Transverse colon (tissue), 4 donors: ENCODE measurements at regions not wholly inside any gene's neighbourhood (a gene's known extent, or its start where the extent isn't known, plus 50 kb on each side); places are given as distances from the start of the nearest gene placed in this dataset.

ENCODE experiments used
- DNase-seq: peaks from one replicate; pipeline ENCODE4 v3.0.0-alpha.2; 2019
- H3K27ac ChIP-seq, 4 donors: fragments of 200-600 bp; sonication (generic); 2 replicates each; pipeline ENCODE4 v1.5.1; 2016 to 2018; ENCODE audit warnings: inconsistent platforms in 4 of 4
- H3K27me3 ChIP-seq: fragments of 200-600 bp; sonication (generic); 2 replicates; pipeline ENCODE4 v1.5.1; 2017; ENCODE audit warnings: inconsistent platforms
- H3K36me3 ChIP-seq, 4 donors: fragments of 200-600 bp; sonication (generic); 2 replicates each; pipeline ENCODE4 v1.5.1; 2017 to 2019; ENCODE audit warnings: inconsistent platforms in 4 of 4
- H3K4me1 ChIP-seq, 4 donors: fragments of 200-600 bp; sonication (generic); 2 replicates each; pipeline ENCODE4 v1.5.1; 2017 to 2020; ENCODE audit warnings: inconsistent platforms in 4 of 4
- H3K4me3 ChIP-seq, 4 donors: fragments of 200-600 bp; sonication (generic); 1 replicate in 1 of 4; 2 replicates in 3 of 4; pipeline versions ENCODE4 v1.5.1 to v1.6.1; 2017 to 2019; ENCODE audit warnings: inconsistent platforms in 4 of 4
- H3K9me3 ChIP-seq, 2 donors: fragments of 200-600 bp; sonication (generic); 2 replicates each; pipeline ENCODE4 v1.5.1; 2017 to 2019; ENCODE audit warnings: inconsistent platforms in 2 of 2
- EP300 ChIP-seq: sonication (generic); formaldehyde crosslinking; IDR thresholded peaks from one replicate; pipeline ENCODE4 v1.6.1; 2017; ENCODE audit warnings: antibody characterized with exemption, low read depth
- POLR2A ChIP-seq: fragments of 450-650 bp; IDR thresholded peaks from one replicate; pipeline ENCODE4 v1.6.1; 2016; ENCODE audit warnings: antibody characterized with exemption, mild to moderate bottlenecking, moderate library complexity
- POLR2AphosphoS5 ChIP-seq, 3 donors: sonication (generic); formaldehyde crosslinking; IDR thresholded peaks; one replicate each; pipeline ENCODE4 v1.6.1; 2016; ENCODE audit warnings: antibody characterized with exemption in 3 of 3
- WGBS, 2 donors: methylation state at CpG; one replicate each; pipeline ENCODE4 v1.1.5; 2018; ENCODE audit warnings: low coverage in 1 of 2; 5-methylcytosine and 5-hydroxymethylcytosine counted together
- in situ Hi-C, 4 donors: fragments of 200-750 bp; cut with MboI; loops; one replicate each; pipeline versions ENCODE4 v1.15.0 to v1.15.1; 2017; ENCODE audit warnings: low sequenced_read_pairs in 3 of 4, low pct_ligation_motif_present in 1 of 4, low pct_unique_long_range_greater_than_20kb in 1 of 4
- intact Hi-C: fragments of 100-400 bp; cut with DNase I; formaldehyde crosslinking; loops from one replicate; pipeline ENCODE4 v1.15.1; 2023; ENCODE audit warnings: low total_unique reads
- TF ChIP-seq, protein P1 (sequence below), 5 experiments: fragments of 200-600 bp in 3 of 5; fragments of 450-650 bp in 2 of 5; sonication (generic) in 3 of 5; IDR thresholded peaks; 1 replicate in 2 of 5; 2 replicates in 3 of 5; pipeline ENCODE4 v1.5.1; 2016 to 2017; ENCODE audit warnings: antibody characterized with exemption in 5 of 5, inconsistent platforms in 3 of 5, mild to moderate bottlenecking in 2 of 5, moderate library complexity in 1 of 5

DNA sequence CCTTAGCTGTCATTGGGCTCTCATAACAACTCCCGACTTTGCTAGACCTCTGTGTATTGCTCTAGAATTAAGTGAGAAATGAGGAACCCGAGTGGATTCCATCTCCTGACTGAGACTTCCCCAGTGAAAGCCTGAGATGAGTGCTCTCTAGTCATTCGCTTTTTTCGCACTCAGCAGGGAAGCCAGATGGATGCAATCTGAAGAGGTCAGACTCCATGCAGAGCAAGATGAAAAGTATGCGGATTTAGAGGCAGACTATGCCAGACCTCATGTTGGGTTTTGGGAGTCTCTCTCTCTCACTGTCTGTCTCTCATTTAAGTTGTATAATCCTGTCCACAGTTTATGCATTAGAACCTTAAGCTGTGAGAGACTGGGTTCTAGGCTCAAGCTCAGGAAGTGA lies 88.6 kb downstream of the SLC5A7 start:
- Histone ChIP-seq H3K9me3 (no peaks in the 10 kb centered on the region), H3K4me1 (no peaks in the 10 kb centered on the region), H3K27ac (no peak overlapping the region), H3K27me3 (no peaks in the 10 kb centered on the region), H3K4me3 (no peak overlapping the region), H3K36me3 (no peaks in the 10 kb centered on the region)
- intact Hi-C loops, result no loop called here
- no peak for TF ChIP-seq POLR2AphosphoS5 (IDR thresholded peaks at IDR 0.05)
- no peak for TF ChIP-seq EP300
- TF ChIP-seq, protein P1, sequence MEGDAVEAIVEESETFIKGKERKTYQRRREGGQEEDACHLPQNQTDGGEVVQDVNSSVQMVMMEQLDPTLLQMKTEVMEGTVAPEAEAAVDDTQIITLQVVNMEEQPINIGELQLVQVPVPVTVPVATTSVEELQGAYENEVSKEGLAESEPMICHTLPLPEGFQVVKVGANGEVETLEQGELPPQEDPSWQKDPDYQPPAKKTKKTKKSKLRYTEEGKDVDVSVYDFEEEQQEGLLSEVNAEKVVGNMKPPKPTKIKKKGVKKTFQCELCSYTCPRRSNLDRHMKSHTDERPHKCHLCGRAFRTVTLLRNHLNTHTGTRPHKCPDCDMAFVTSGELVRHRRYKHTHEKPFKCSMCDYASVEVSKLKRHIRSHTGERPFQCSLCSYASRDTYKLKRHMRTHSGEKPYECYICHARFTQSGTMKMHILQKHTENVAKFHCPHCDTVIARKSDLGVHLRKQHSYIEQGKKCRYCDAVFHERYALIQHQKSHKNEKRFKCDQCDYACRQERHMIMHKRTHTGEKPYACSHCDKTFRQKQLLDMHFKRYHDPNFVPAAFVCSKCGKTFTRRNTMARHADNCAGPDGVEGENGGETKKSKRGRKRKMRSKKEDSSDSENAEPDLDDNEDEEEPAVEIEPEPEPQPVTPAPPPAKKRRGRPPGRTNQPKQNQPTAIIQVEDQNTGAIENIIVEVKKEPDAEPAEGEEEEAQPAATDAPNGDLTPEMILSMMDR (IDR thresholded peaks at IDR 0.05), result no peak
- TF ChIP-seq POLR2A, result no peak
- in situ Hi-C loops, result no loop called here
- 81 to 100% methylated on average over 1 to 5 of the region's 5 CpGs for WGBS, 2 donors
- DNase-seq, result no peak

DNA sequence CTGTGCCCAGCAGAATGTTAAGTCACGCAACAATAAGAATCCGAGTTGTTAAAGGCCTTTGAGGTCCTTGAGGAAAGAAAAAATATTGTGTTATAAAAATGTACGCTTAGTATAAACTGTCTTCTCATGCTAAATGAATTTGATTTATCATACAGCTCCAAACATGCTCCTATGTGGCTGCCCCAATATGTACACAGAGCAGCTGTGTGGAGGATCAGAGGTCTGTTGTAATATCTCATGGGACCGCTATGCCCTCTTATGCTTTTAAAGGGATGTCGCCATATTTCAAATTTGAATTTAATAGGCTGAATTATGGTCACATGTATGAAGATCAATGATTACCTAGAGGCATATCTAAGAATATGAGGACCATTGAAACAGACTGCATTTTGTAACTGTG lies 90.2 kb downstream of the SLC5A7 start:
- Histone ChIP-seq H3K9me3 (no peaks in the 10 kb centered on the region), H3K27me3 (no peaks in the 10 kb centered on the region), H3K27ac (no peak overlapping the region), H3K36me3 (no peaks in the 10 kb centered on the region), H3K4me1 (no peaks in the 10 kb centered on the region), H3K4me3 (no peak overlapping the region)
- TF ChIP-seq, protein P1 (IDR thresholded peaks at IDR 0.05), result no peak
- 65 to 81% methylated on average over 3 to 5 of the region's 5 CpGs for WGBS, 2 donors
- no peak for DNase-seq
- in situ Hi-C loops (no loop called here), intact Hi-C loops (no loop called here)

DNA sequence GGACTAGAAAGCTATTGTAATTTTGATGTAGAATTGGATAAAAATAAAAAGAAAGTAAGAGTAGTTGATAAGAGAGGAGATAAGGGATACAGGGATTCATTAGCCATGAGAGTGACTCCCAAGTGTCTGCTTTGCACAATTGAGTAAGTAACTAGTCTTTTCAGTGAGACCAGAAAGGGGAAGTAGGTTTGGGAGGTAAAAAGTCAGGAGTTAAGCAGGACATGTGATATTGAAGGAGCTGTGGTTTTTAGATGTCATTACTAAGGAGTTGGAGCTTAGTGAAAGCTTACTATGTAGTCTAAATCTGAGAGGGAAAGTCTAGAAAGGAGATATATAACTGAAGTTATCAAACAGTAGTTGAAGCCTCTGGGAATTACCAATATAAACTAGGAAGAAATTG lies 93.4 kb downstream of the SLC5A7 start:
- TF ChIP-seq POLR2AphosphoS5 (IDR thresholded peaks at IDR 0.05) (no peak), POLR2A (no peak), EP300 (no peak)
- TF ChIP-seq, protein P1 (IDR thresholded peaks at IDR 0.05), result no peak
- in situ Hi-C loops, result no loop called here

DNA sequence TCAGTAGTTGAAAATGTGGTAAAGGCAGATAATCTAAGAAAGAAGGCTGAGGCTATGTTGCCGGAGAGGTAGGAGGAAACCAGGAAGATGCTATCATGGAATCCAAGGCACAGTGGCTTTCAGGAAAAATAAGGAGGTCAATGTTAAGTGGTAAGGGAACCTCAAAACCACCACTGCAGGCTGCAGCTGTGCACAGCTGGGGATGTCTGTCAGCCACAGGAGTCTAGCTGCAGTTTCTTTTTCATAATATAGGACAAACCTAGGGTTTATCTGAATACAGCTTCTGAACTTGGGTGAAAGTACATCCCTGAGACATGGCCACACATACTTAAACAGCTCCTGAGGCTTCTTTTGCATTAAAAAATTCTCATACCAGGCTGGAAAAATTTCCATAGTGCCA lies 93.9 kb downstream of the SLC5A7 start:
- no peaks in the 10 kb centered on the region for H3K27me3 ChIP-seq
- in situ Hi-C loops, result no loop called here
- H3K36me3 ChIP-seq, result no peaks in the 10 kb centered on the region
- no peak for DNase-seq
- WGBS, 2 donors, result 73 to 82% methylated on average over 1 of the region's 1 CpG
- TF ChIP-seq, protein P1 (IDR thresholded peaks at IDR 0.05), result no peak
- TF ChIP-seq POLR2A (no peak), POLR2AphosphoS5 (IDR thresholded peaks at IDR 0.05) (no peak), EP300 (no peak)
- no peak overlapping the region for H3K4me3 ChIP-seq
- no peak overlapping the region for H3K27ac ChIP-seq
- no peaks in the 10 kb centered on the region for H3K4me1 ChIP-seq
- H3K9me3 ChIP-seq, result no peaks in the 10 kb centered on the region
- intact Hi-C loops, result no loop called here

More for the DNA sequence above, 93.4 kb downstream of the SLC5A7 start:
- intact Hi-C loops, result no loop called here
- Histone ChIP-seq H3K27ac (no peak overlapping the region), H3K4me3 (no peak overlapping the region), H3K9me3 (no peaks in the 10 kb centered on the region), H3K27me3 (no peaks in the 10 kb centered on the region), H3K36me3 (no peaks in the 10 kb centered on the region), H3K4me1 (no peaks in the 10 kb centered on the region)
- no peak for DNase-seq
